Endometrial microvascular endothelial cells (primary cell): ENCODE measurements at regions not wholly inside any gene's neighbourhood (a gene's known extent, or its start where the extent isn't known, plus 50 kb on each side); places are given as distances from the start of the nearest gene placed in this dataset.
"Not testable (repeated sequence)": the region's sequence is repeated elsewhere in the genome, so short reads cannot be mapped to it uniquely, and the experiment has no call there.

Experiments used
- in situ Hi-C: cut with HindIII; loops from 2 replicates; pipeline ENCODE4 v1.10.0; 2017; ENCODE audit warnings: low sequenced_read_pairs, low pct_unique_long_range_greater_than_20kb; ENCODE audit errors: inconsistent ontology term

- in situ Hi-C loops = no loop called here
Observed at GRCh38 chr2:13353083-13353482, 636.3 kb downstream of the TRIB2 start.

- in situ Hi-C loops = no loop called here
Observed at GRCh38 chr2:13354031-13354430, 637.3 kb downstream of the TRIB2 start.

GRCh38 chr2:13381928-13382327 lies 665.2 kb downstream of the TRIB2 start:
- in situ Hi-C loops = not testable (repeated sequence)

GRCh38 chr2:13389172-13389571 lies 672.4 kb downstream of the TRIB2 start:
- in situ Hi-C loops = not testable (repeated sequence)

GRCh38 chr2:13390676-13391075 lies 673.9 kb downstream of the TRIB2 start:
- in situ Hi-C loops = no loop called here

GRCh38 chr2:13401312-13401711 lies 684.6 kb downstream of the TRIB2 start:
- in situ Hi-C loops = no loop called here

GRCh38 chr2:13413989-13414388 lies 697.3 kb downstream of the TRIB2 start:
- in situ Hi-C loops = no loop called here

GRCh38 chr2:13414897-13415296 lies 698.2 kb downstream of the TRIB2 start:
- in situ Hi-C loops = no loop called here

- in situ Hi-C loops = no loop called here
Observed at GRCh38 chr2:13433954-13434353, 717.2 kb downstream of the TRIB2 start.

- in situ Hi-C loops = not testable (repeated sequence)
Observed at GRCh38 chr2:13443554-13444261, 727.0 kb downstream of the TRIB2 start.

GRCh38 chr2:13462464-13462863 lies 745.7 kb downstream of the TRIB2 start:
- in situ Hi-C loops = no loop called here

- in situ Hi-C loops = no loop called here
Observed at GRCh38 chr2:13466076-13466475, 749.3 kb downstream of the TRIB2 start.

GRCh38 chr2:13474538-13474937 lies 757.8 kb downstream of the TRIB2 start:
- in situ Hi-C loops = no loop called here

- in situ Hi-C loops = no loop called here
Observed at GRCh38 chr2:13480057-13480456, 763.3 kb downstream of the TRIB2 start.

GRCh38 chr2:13481201-13481600 lies 764.5 kb downstream of the TRIB2 start:
- in situ Hi-C loops = no loop called here

GRCh38 chr2:13485256-13485655 lies 768.5 kb downstream of the TRIB2 start:
- in situ Hi-C loops = no loop called here

- in situ Hi-C loops = no loop called here
Observed at GRCh38 chr2:13488965-13489364, 772.2 kb downstream of the TRIB2 start.

- in situ Hi-C loops = no loop called here
Observed at GRCh38 chr2:13492262-13492661, 775.5 kb downstream of the TRIB2 start.

GRCh38 chr2:13495051-13495450 lies 778.3 kb downstream of the TRIB2 start:
- in situ Hi-C loops = no loop called here

GRCh38 chr2:13504808-13505207 lies 788.1 kb downstream of the TRIB2 start:
- in situ Hi-C loops = no loop called here

GRCh38 chr2:13508671-13509070 lies 791.9 kb downstream of the TRIB2 start:
- in situ Hi-C loops = no loop called here
